Naive thymus-derived CD4-positive, alpha-beta T cell (primary cell): ENCODE measurements at regions not wholly inside any gene's neighbourhood (a gene's known extent, or its start where the extent isn't known, plus 50 kb on each side); places are given as distances from the start of the nearest gene placed in this dataset.

Experiments
- ATAC-seq: fragments of 150-1000 bp; cut with Tn5 transposase; 2 replicates; pipeline ENCODE4 v1.10.0; 2021; ENCODE audit warnings: mild to moderate bottlenecking, moderate library complexity
- CTCF ChIA-PET: fragments of 350-600 bp; sonication (Branson Sonifier 250); formaldehyde crosslinking; loops from one replicate; lab custom pipeline; 2021; ENCODE audit warnings: antibody characterized with exemption; lab: Charles Lee
- POLR2A ChIA-PET: fragments of 350-600 bp; sonication (Branson Sonifier 250); formaldehyde crosslinking; loops from one replicate; lab custom pipeline; 2021; ENCODE audit warnings: antibody characterized with exemption, inconsistent platforms; lab: Charles Lee
- DNase-seq, 9 donors: peaks; one replicate each; pipeline versions ENCODE4 v3.0.0 to v3.0.0-alpha.2; 2020 to 2022; ENCODE audit warnings: mixed read lengths in 1 of 9
- H3K27ac ChIP-seq: one replicate; pipeline ENCODE4 v1.7.0; 2013; ENCODE audit warnings: mild to moderate bottlenecking, low read depth, low read length, moderate library complexity
- H3K27me3 ChIP-seq, 2 donors: one replicate each; pipeline ENCODE4 v1.7.0; 2013; ENCODE audit warnings: low read length in 2 of 2, mild to moderate bottlenecking in 2 of 2, moderate library complexity in 2 of 2; ENCODE audit not compliant: control insufficient read depth in 2 of 2, insufficient read depth in 2 of 2
- H3K36me3 ChIP-seq, 3 experiments: 1 replicate in 2 of 3; 2 replicates in 1 of 3; pipeline ENCODE4 v1.7.0; 2013; ENCODE audit warnings: low read length in 3 of 3, mild to moderate bottlenecking in 3 of 3, moderate library complexity in 1 of 3; ENCODE audit not compliant: insufficient read depth in 3 of 3, control insufficient read depth in 2 of 3
- H3K4me1 ChIP-seq, 2 donors: one replicate each; pipeline ENCODE4 v1.7.0; 2013; ENCODE audit warnings: low read length in 2 of 2, mild to moderate bottlenecking in 2 of 2, moderate library complexity in 1 of 2; ENCODE audit not compliant: control insufficient read depth in 2 of 2, insufficient read depth in 2 of 2
- H3K4me3 ChIP-seq: 2 replicates; pipeline ENCODE4 v1.7.0; 2013; ENCODE audit warnings: mild to moderate bottlenecking, low read length
- H3K9me3 ChIP-seq, 3 experiments: 1 replicate in 2 of 3; 2 replicates in 1 of 3; pipeline ENCODE4 v1.7.0; 2013; ENCODE audit warnings: low read length in 3 of 3; ENCODE audit not compliant: control insufficient read depth in 2 of 3
- H3K27ac Mint-ChIP-seq, 9 donors: one replicate each; pipeline ENCODE4 v1.8.0; 2020 to 2022; ENCODE audit warnings: mixed read lengths in 9 of 9, mild to moderate bottlenecking in 8 of 9, moderate library complexity in 5 of 9, inconsistent platforms in 2 of 9
- H3K27me3 Mint-ChIP-seq, 5 donors: one replicate each; pipeline ENCODE4 v1.8.0; 2021 to 2022; ENCODE audit warnings: mixed read lengths in 5 of 5, mild to moderate bottlenecking in 1 of 5
- H3K36me3 Mint-ChIP-seq, 5 donors: one replicate each; pipeline ENCODE4 v1.8.0; 2020 to 2022; ENCODE audit warnings: mixed read lengths in 5 of 5, mild to moderate bottlenecking in 3 of 5, inconsistent platforms in 1 of 5
- H3K4me1 Mint-ChIP-seq, 7 donors: one replicate each; pipeline ENCODE4 v1.8.0; 2020 to 2022; ENCODE audit warnings: mixed read lengths in 7 of 7, mild to moderate bottlenecking in 3 of 7, inconsistent platforms in 1 of 7
- H3K4me3 Mint-ChIP-seq, 10 donors: one replicate each; pipeline ENCODE4 v1.8.0; 2020 to 2022; ENCODE audit warnings: mild to moderate bottlenecking in 10 of 10, mixed read lengths in 10 of 10, moderate library complexity in 6 of 10, inconsistent platforms in 2 of 10
- H3K9me3 Mint-ChIP-seq, 11 donors: one replicate each; pipeline ENCODE4 v1.8.0; 2020 to 2022; ENCODE audit warnings: mixed read lengths in 11 of 11, mild to moderate bottlenecking in 4 of 11, inconsistent platforms in 1 of 11, moderate library complexity in 1 of 11
- intact Hi-C, 2 donors: fragments of 100-400 bp; cut with micrococcal nuclease; formaldehyde crosslinking; loops; one replicate each; pipeline ENCODE4 v1.15.1; 2023

DNA sequence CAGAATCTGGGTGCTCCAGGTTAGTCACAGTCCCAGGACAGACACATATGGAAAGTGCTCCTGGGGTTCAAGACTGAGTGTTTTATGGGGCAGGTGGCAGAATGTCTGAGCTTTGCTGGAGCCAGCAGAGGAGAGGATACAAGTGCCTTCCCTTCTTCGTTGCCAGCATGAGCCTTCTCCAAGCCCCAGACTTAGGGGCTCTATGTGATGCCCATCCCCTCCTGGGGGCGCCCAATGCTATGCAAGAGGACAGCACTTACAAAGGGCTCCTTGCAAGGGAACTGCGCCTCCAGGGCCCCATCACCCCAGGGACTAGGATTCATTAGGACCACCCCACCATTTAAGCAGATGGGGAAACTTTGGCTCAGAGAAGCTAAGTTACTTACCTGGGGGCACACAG, 581.9 kb downstream of the BUD13 start:
- H3K27me3 Mint-ChIP-seq, result peaks cover 27 to 52% (median 41%) of the 10 kb centered on the region in 5 donors
- CTCF ChIA-PET, result no interaction called here

GRCh38 chr11:116189408-116190170, 583.2 kb downstream of the BUD13 start:
- Histone ChIP-seq H3K4me1 (no peaks in the 10 kb centered on the region), H3K27ac (no peak overlapping the region), H3K4me3 (no peak overlapping the region), H3K9me3 (no peaks in the 10 kb centered on the region), H3K27me3 (peaks cover 0 to 5% of the 10 kb centered on the region in 2 donors), H3K36me3 (no peaks in the 10 kb centered on the region)
- intact Hi-C loops, result no loop called here
- ChIA-PET POLR2A (no interaction called here), CTCF (no interaction called here)
- Mint-ChIP-seq H3K27me3 (peaks cover 27 to 52% (median 38%) of the 10 kb centered on the region in 5 donors), H3K4me1 (peaks cover 0 to 8% (median 0%) of the 10 kb centered on the region in 7 donors), H3K4me3 (no peak overlapping the region), H3K9me3 (peaks cover 0 to 13% (median under 1%) of the 10 kb centered on the region in 11 donors), H3K36me3 (no peaks in the 10 kb centered on the region), H3K27ac (no peak overlapping the region)
- DNase-seq (no peak), ATAC-seq (no peak)

More for the DNA sequence above, 581.9 kb downstream of the BUD13 start:
- Histone ChIP-seq H3K4me1 (no peaks in the 10 kb centered on the region), H3K4me3 (no peak overlapping the region), H3K36me3 (no peaks in the 10 kb centered on the region), H3K9me3 (no peaks in the 10 kb centered on the region), H3K27me3 (peaks cover 0 to 5% of the 10 kb centered on the region in 2 donors), H3K27ac (no peak overlapping the region)
- Mint-ChIP-seq H3K4me3 (no peak overlapping the region), H3K9me3 (peaks cover 0 to 10% (median under 1%) of the 10 kb centered on the region in 11 donors), H3K36me3 (no peaks in the 10 kb centered on the region), H3K27ac (no peak overlapping the region), H3K4me1 (peaks cover 0 to 8% (median 0%) of the 10 kb centered on the region in 7 donors)
- intact Hi-C loops, result no loop called here
- ATAC-seq, result no peak
- POLR2A ChIA-PET, result no interaction called here
- DNase-seq, result no peak

DNA sequence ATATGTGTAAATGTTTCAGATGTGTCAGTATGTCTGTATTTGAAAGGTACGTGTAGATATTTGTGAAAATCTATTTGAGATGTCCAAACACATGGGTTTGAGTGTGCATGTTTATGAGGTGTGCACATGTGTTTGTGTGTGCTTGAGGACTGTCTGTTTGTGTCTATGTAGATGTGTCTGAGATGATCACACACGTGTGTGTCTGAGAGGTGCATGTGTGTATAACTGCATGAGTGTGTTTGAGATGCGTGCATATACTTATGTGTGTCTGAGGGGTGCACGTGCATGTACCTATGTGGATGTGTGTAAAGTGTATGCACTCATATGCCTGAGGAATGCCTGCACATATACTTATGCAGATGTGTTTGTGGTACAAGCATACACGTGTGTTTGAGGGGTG, 584.4 kb downstream of the BUD13 start:
- H3K27me3 Mint-ChIP-seq, result peaks cover 15 to 40% (median 25%) of the 10 kb centered on the region in 5 donors
- Histone ChIP-seq H3K27me3 (peaks cover 0 to 5% of the 10 kb centered on the region in 2 donors), H3K36me3 (no peaks in the 10 kb centered on the region), H3K27ac (no peak overlapping the region), H3K9me3 (no peaks in the 10 kb centered on the region), H3K4me1 (no peaks in the 10 kb centered on the region), H3K4me3 (no peak overlapping the region)
- H3K36me3 Mint-ChIP-seq, result no peaks in the 10 kb centered on the region
- peaks cover 0 to 1% (median 0%) of the 10 kb centered on the region in 7 donors for H3K4me1 Mint-ChIP-seq
- no peak for ATAC-seq
- POLR2A ChIA-PET, result no interaction called here
- no peak for DNase-seq
- intact Hi-C loops, result no loop called here
- no peak overlapping the region for H3K27ac Mint-ChIP-seq
- peaks cover 0 to 13% (median 0%) of the 10 kb centered on the region in 11 donors for H3K9me3 Mint-ChIP-seq
- H3K4me3 Mint-ChIP-seq, result no peak overlapping the region
- CTCF ChIA-PET, result no interaction called here

DNA sequence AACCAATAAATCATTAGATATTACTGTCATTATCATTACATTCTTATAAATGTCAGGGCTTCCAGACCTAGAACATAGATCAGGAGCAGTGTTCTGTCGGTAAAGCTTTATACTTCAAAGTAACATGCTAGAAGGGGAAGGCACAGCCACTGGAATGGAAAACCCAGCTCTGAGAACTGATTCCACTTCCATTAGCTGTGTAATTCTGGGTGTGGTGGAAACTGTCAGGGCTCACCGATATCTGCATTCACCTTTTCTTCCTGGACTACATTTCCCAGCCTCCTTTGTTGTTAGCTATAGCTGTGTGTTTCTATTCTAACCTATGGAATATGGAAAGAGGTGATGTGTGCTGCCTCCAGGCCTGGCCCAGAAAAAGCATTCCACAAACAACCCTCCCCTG, 585.8 kb downstream of the BUD13 start:
- POLR2A ChIA-PET, result no interaction called here
- Mint-ChIP-seq H3K4me3 (no peak overlapping the region), H3K4me1 (no peaks in the 10 kb centered on the region), H3K27me3 (peaks cover 7 to 34% (median 25%) of the 10 kb centered on the region in 5 donors), H3K9me3 (peaks cover 0 to 13% (median 0%) of the 10 kb centered on the region in 11 donors), H3K27ac (no peak overlapping the region), H3K36me3 (no peaks in the 10 kb centered on the region)
- Histone ChIP-seq H3K4me3 (no peak overlapping the region), H3K9me3 (no peaks in the 10 kb centered on the region), H3K36me3 (no peaks in the 10 kb centered on the region), H3K27me3 (peaks cover 0 to 2% of the 10 kb centered on the region in 2 donors), H3K27ac (no peak overlapping the region), H3K4me1 (no peaks in the 10 kb centered on the region)
- intact Hi-C loops, result no loop called here
- DNase-seq (no peak), ATAC-seq (no peak)
- CTCF ChIA-PET, result no interaction called here

DNA sequence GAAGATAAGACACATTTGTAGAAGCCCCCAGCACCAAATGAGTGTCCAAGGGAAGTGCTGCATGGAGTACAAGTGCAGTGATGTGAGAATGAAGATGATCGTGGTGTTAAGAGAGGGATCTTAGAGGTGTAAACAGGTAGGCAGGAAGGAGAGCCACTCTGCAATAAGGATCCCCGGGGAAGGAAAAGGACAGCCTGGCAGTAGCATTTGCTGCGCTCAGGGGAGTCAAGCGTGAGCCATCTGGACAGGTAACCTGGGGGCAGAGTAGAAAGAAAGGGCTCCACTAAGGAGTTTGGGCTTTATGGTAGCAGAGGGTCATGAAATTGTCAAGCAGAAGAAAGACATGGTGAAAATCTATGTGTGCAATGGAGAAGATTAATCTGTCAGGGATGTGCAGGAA, 587.2 kb downstream of the BUD13 start:
- H3K27ac Mint-ChIP-seq, result no peak overlapping the region
- POLR2A ChIA-PET, result no interaction called here
- intact Hi-C loops, result no loop called here

DNA sequence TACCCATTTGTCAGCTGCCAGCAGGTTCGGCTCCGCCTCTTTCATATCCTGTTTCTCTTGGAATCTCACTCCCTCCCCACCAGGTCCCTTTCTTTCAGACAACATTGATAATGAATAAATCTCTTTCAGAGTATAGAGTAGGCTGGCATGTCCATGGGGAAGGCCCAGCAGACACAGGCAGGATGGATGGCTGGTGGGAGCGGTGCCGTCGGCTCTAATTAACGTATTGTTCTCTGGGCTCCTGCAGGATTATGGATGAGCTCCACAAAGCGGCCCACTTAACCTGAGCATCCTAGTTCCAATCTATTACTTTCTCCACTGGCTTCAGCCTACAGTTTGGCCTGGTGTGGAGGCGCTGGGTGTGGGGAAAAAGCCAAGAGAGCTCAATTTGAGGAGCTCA, 588.0 kb downstream of the BUD13 start:
- no peaks in the 10 kb centered on the region for H3K4me1 ChIP-seq
- POLR2A ChIA-PET, result no interaction called here
- H3K27ac Mint-ChIP-seq, result no peak overlapping the region
- ATAC-seq, result no peak
- no peaks in the 10 kb centered on the region for H3K9me3 ChIP-seq
- H3K36me3 ChIP-seq, result no peaks in the 10 kb centered on the region
- CTCF ChIA-PET, result no interaction called here
- peaks cover 0 to 13% (median 0%) of the 10 kb centered on the region in 11 donors for H3K9me3 Mint-ChIP-seq
- H3K27me3 ChIP-seq, result no peaks in the 10 kb centered on the region
- no peaks in the 10 kb centered on the region for H3K36me3 Mint-ChIP-seq
- DNase-seq, result no peak
- intact Hi-C loops, result no loop called here
- H3K4me3 ChIP-seq, result no peak overlapping the region
- peaks cover 0 to 38% (median 16%) of the 10 kb centered on the region in 5 donors for H3K27me3 Mint-ChIP-seq
- H3K4me3 Mint-ChIP-seq, result no peak overlapping the region
- H3K4me1 Mint-ChIP-seq, result no peaks in the 10 kb centered on the region
- no peak overlapping the region for H3K27ac ChIP-seq

More for the DNA sequence above, 587.2 kb downstream of the BUD13 start:
- CTCF ChIA-PET, result no interaction called here
- Histone ChIP-seq H3K4me1 (no peaks in the 10 kb centered on the region), H3K27me3 (no peaks in the 10 kb centered on the region), H3K27ac (no peak overlapping the region), H3K9me3 (no peaks in the 10 kb centered on the region), H3K36me3 (no peaks in the 10 kb centered on the region), H3K4me3 (no peak overlapping the region)
- Mint-ChIP-seq H3K4me1 (no peaks in the 10 kb centered on the region), H3K4me3 (no peak overlapping the region), H3K36me3 (no peaks in the 10 kb centered on the region), H3K9me3 (peaks cover 0 to 13% (median 0%) of the 10 kb centered on the region in 11 donors), H3K27me3 (peaks cover 0 to 37% (median 22%) of the 10 kb centered on the region in 5 donors)
- DNase-seq, result no peak
- ATAC-seq, result no peak
